HFF-Myc (cell line): ENCODE measurements at regions not wholly inside any gene's neighbourhood (a gene's known extent, or its start where the extent isn't known, plus 50 kb on each side); places are given as distances from the start of the nearest gene placed in this dataset.

Source experiments
- DNase-seq: peaks from one replicate; pipeline ENCODE4 v3.0.0-alpha.2; 2011; ENCODE audit warnings: low read depth; ENCODE audit errors: extremely low read depth
- H3K4me3 ChIP-seq: replicated peaks from 2 replicates; pipeline ENCODE4 v1.5.1; 2011; ENCODE audit warnings: low read depth, mild to moderate bottlenecking, control low read depth, low read length
- CTCF ChIP-seq: IDR thresholded peaks from 2 replicates; pipeline ENCODE4 v1.5.1; 2012; ENCODE audit warnings: mild to moderate bottlenecking, low read depth, low read length, control low read depth; ENCODE audit errors: missing control alignments

- no peak overlapping the region for H3K4me3 ChIP-seq
- TF ChIP-seq CTCF = no peak
- no peak for DNase-seq
Measured at GRCh38 chr13:90300015-90300414, 1047.5 kb upstream of the MIR17HG start.

GRCh38 chr13:90302107-90302506 lies 1045.4 kb upstream of the MIR17HG start:
- no peak for DNase-seq
- TF ChIP-seq CTCF = no peak
- no peak overlapping the region for H3K4me3 ChIP-seq

GRCh38 chr13:90305796-90306195 lies 1041.7 kb upstream of the MIR17HG start:
- no peak for DNase-seq
- no peak overlapping the region for H3K4me3 ChIP-seq
- no peak for TF ChIP-seq CTCF

- no peak for TF ChIP-seq CTCF
- DNase-seq = no peak
- H3K4me3 ChIP-seq = no peak overlapping the region
Measured at GRCh38 chr13:90307136-90307535, 1040.4 kb upstream of the MIR17HG start.

- no peak for DNase-seq
- no peak overlapping the region for H3K4me3 ChIP-seq
- no peak for TF ChIP-seq CTCF
Measured at GRCh38 chr13:90308249-90308648, 1039.2 kb upstream of the MIR17HG start.

- no peak for DNase-seq
- no peak for TF ChIP-seq CTCF
Measured at GRCh38 chr13:90311929-90312328, 1035.6 kb upstream of the MIR17HG start.

GRCh38 chr13:90315061-90315460 lies 1032.4 kb upstream of the MIR17HG start:
- no peak overlapping the region for H3K4me3 ChIP-seq
- no peak for DNase-seq
- no peak for TF ChIP-seq CTCF

More at GRCh38 chr13:90311929-90312328, 1035.6 kb upstream of the MIR17HG start:
- H3K4me3 ChIP-seq = no peak overlapping the region
